Mammary epithelial cell (primary cell): ENCODE measurements at regions not wholly inside any gene's neighbourhood (a gene's known extent, or its start where the extent isn't known, plus 50 kb on each side); places are given as distances from the start of the nearest gene placed in this dataset.

Experiments used
- EZH2 ChIP-seq: IDR thresholded peaks from 2 replicates; pipeline ENCODE4 v1.6.1; 2012; ENCODE audit warnings: low read length, inconsistent platforms, borderline replicate concordance
- TF ChIP-seq, protein P1 (sequence below), 2 donors: IDR thresholded peaks in 1 of 2; conservative IDR thresholded peaks in 1 of 2; 2 replicates each; pipeline ENCODE4 v1.5.1; 2011 to 2012; ENCODE audit warnings: inconsistent platforms in 2 of 2, low read length in 2 of 2, mild to moderate bottlenecking in 2 of 2, control low read depth in 1 of 2, low read depth in 1 of 2; ENCODE audit not compliant: insufficient read depth in 1 of 2; ENCODE audit errors: extremely low read depth in 1 of 2

GRCh38 chr10:6305401-6306321, 102.9 kb downstream of the PFKFB3 start:
- TF ChIP-seq, protein P1, sequence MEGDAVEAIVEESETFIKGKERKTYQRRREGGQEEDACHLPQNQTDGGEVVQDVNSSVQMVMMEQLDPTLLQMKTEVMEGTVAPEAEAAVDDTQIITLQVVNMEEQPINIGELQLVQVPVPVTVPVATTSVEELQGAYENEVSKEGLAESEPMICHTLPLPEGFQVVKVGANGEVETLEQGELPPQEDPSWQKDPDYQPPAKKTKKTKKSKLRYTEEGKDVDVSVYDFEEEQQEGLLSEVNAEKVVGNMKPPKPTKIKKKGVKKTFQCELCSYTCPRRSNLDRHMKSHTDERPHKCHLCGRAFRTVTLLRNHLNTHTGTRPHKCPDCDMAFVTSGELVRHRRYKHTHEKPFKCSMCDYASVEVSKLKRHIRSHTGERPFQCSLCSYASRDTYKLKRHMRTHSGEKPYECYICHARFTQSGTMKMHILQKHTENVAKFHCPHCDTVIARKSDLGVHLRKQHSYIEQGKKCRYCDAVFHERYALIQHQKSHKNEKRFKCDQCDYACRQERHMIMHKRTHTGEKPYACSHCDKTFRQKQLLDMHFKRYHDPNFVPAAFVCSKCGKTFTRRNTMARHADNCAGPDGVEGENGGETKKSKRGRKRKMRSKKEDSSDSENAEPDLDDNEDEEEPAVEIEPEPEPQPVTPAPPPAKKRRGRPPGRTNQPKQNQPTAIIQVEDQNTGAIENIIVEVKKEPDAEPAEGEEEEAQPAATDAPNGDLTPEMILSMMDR (conservative IDR thresholded peaks at IDR 0.05 in 1 of 2, IDR thresholded peaks at IDR 0.05 in 1 of 2; ENCODE audit: extremely low read depth in 1 of 2, insufficient read depth in 1 of 2, low read depth in 1 of 2, low read length in 2 of 2), result no peak
- TF ChIP-seq EZH2, result no peak
